ENCODE measurements at regions not wholly inside any gene's neighbourhood (a gene's known extent, or its start where the extent isn't known, plus 50 kb on each side); places are given as distances from the start of the nearest gene placed in this dataset.

- no peaks in the 10 kb centered on the region for H3K4me1 ChIP-seq (ENCODE audit: control insufficient read depth in 4 of 4, insufficient read depth in 4 of 4, low read length in 3 of 4)
- TF ChIP-seq EGR1 (IDR thresholded peaks at IDR 0.05; ENCODE audit: low read depth in 2 of 2) (no peak), RAD21 (IDR thresholded peaks at IDR 0.05) (no peak), GABPA (IDR thresholded peaks at IDR 0.05 in 1 of 2, conservative IDR thresholded peaks at IDR 0.05 in 1 of 2) (no peak), JUND (IDR thresholded peaks at IDR 0.05) (no peak), NR2F2 (IDR thresholded peaks at IDR 0.05) (no peak), REST (IDR thresholded peaks at IDR 0.05) (no peak), ATF3 (IDR thresholded peaks at IDR 0.05) (no peak), MAX (IDR thresholded peaks at IDR 0.05) (no peak), FOXA1 (IDR thresholded peaks at IDR 0.05) (no peak)
- H3K4me3 ChIP-seq (ENCODE audit: low read depth in 1 of 3, low read length in 3 of 3) = no peak overlapping the region
- H3K9ac ChIP-seq (ENCODE audit: low read depth in 1 of 2, low read length in 2 of 2) = no peak overlapping the region
- H3K27me3 ChIP-seq (ENCODE audit: control insufficient read depth in 4 of 4, insufficient read depth in 4 of 4, low read length in 3 of 4) = no peaks in the 10 kb centered on the region
- no peaks in the 10 kb centered on the region for H3K36me3 ChIP-seq (ENCODE audit: control insufficient read depth in 4 of 4, insufficient read depth in 3 of 4, low read depth in 1 of 4, low read length in 3 of 4)
- peaks cover 0 to 4% (median 0%) of the 10 kb centered on the region in 4 donors for H3K9me3 ChIP-seq (ENCODE audit: control insufficient read depth in 4 of 4, low read length in 3 of 4)
- DNase-seq (ENCODE audit: low spot score) = no peak
- WGBS = 50% methylated on average over 3 of the region's 3 CpGs
- H3K27ac ChIP-seq (ENCODE audit: low read depth in 1 of 2, low read length in 2 of 2) = no peak overlapping the region
Observed at GRCh38 chr18:37628470-37629220, 63.0 kb upstream of the CELF4 start.

- Histone ChIP-seq H3K27me3 (ENCODE audit: control insufficient read depth in 4 of 4, insufficient read depth in 4 of 4, low read length in 3 of 4) (no peaks in the 10 kb centered on the region), H3K4me1 (ENCODE audit: control insufficient read depth in 4 of 4, insufficient read depth in 4 of 4, low read length in 3 of 4) (no peaks in the 10 kb centered on the region), H3K9me3 (ENCODE audit: control insufficient read depth in 4 of 4, low read length in 3 of 4) (peaks cover 0 to 4% (median 0%) of the 10 kb centered on the region in 4 donors), H3K27ac (ENCODE audit: low read depth in 1 of 2, low read length in 2 of 2) (no peak overlapping the region), H3K4me3 (ENCODE audit: low read depth in 1 of 3, low read length in 3 of 3) (no peak overlapping the region), H3K9ac (ENCODE audit: low read depth in 1 of 2, low read length in 2 of 2) (no peak overlapping the region), H3K36me3 (ENCODE audit: control insufficient read depth in 4 of 4, insufficient read depth in 3 of 4, low read depth in 1 of 4, low read length in 3 of 4) (no peaks in the 10 kb centered on the region)
- TF ChIP-seq FOXA1 (IDR thresholded peaks at IDR 0.05) (no peak), YY1 (IDR thresholded peaks at IDR 0.05) (no peak), REST (IDR thresholded peaks at IDR 0.05) (no peak), SP1 (IDR thresholded peaks at IDR 0.05) (no peak), CTCF (IDR thresholded peaks at IDR 0.05; ENCODE audit: low read depth, low read length, missing input control) (no peak), GABPA (IDR thresholded peaks at IDR 0.05 in 1 of 2, conservative IDR thresholded peaks at IDR 0.05 in 1 of 2) (no peak), ZBTB33 (IDR thresholded peaks at IDR 0.05) (no peak), ATF3 (IDR thresholded peaks at IDR 0.05) (no peak), FOXA2 (IDR thresholded peaks at IDR 0.05) (no peak), HNF4G (IDR thresholded peaks at IDR 0.05) (no peak), RXRA (IDR thresholded peaks at IDR 0.05) (no peak), RAD21 (IDR thresholded peaks at IDR 0.05) (no peak), HNF4A (conservative IDR thresholded peaks at IDR 0.05) (no peak), EGR1 (IDR thresholded peaks at IDR 0.05; ENCODE audit: low read depth in 2 of 2) (no peak), MAX (IDR thresholded peaks at IDR 0.05) (no peak), JUND (IDR thresholded peaks at IDR 0.05) (no peak), TAF1 (conservative IDR thresholded peaks at IDR 0.05) (no peak), NR2F2 (IDR thresholded peaks at IDR 0.05) (no peak)
- WGBS = 69% methylated on average over 2 of the region's 2 CpGs
- no peak for DNase-seq (ENCODE audit: low spot score)
Observed at GRCh38 chr18:37624318-37624717, 58.7 kb upstream of the CELF4 start.

All from liver (tissue), 8 donors.